ENCODE measurements at regions not wholly inside any gene's neighbourhood (a gene's known extent, or its start where the extent isn't known, plus 50 kb on each side); places are given as distances from the start of the nearest gene placed in this dataset.

- Histone ChIP-seq H3K4me3 (ENCODE audit: low read depth, low read length) (no peak overlapping the region), H3K27me3 (replicated peaks) (no peaks in the 10 kb centered on the region), H3K36me3 (replicated peaks) (no peaks in the 10 kb centered on the region), H3K27ac (no peak overlapping the region)
- in situ Hi-C loops (cut with HindIII; ENCODE audit: low pct_ligation_motif_present, low sequenced_read_pairs), result no loop called here
- no peak for DNase-seq
- no peak for TF ChIP-seq CTCF (IDR thresholded peaks at IDR 0.05; ENCODE audit: low read depth, low read length, missing control alignments)
These were observed 689.5 kb upstream of the EYS start for GRCh38 chr6:66396549-66396948.

DNA sequence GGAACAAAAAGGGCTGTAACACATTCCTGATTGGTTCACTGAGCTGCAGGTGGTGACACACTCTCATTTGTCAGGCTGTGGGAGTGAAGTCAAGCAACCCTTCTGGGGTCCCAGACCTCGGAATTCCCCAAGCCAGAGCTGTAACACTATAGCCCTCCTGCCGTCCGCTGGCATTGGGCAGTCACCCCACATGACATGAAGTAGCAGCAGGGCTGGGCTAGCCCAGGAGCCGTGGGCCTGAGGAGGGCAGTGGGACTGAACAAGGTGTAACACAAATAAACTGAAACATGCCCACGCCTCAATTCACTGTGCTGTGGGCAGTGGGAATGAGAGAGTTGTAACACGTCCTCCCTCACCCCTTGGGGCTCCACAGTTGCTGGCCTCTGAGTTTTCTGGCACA, 689.1 kb upstream of the EYS start:
- Histone ChIP-seq H3K4me3 (ENCODE audit: low read depth, low read length) (no peak overlapping the region), H3K36me3 (replicated peaks) (no peaks in the 10 kb centered on the region), H3K27ac (no peak overlapping the region), H3K27me3 (replicated peaks) (no peaks in the 10 kb centered on the region)
- DNase-seq, result no peak
- no peak for TF ChIP-seq CTCF (IDR thresholded peaks at IDR 0.05; ENCODE audit: low read depth, low read length, missing control alignments)
- in situ Hi-C loops (cut with HindIII; ENCODE audit: low pct_ligation_motif_present, low sequenced_read_pairs), result no loop called here

GRCh38 chr6:66390393-66390792, 683.4 kb upstream of the EYS start:
- Histone ChIP-seq H3K36me3 (replicated peaks) (no peaks in the 10 kb centered on the region), H3K27ac (no peak overlapping the region), H3K27me3 (replicated peaks) (no peaks in the 10 kb centered on the region), H3K4me3 (ENCODE audit: low read depth, low read length) (no peak overlapping the region)
- in situ Hi-C loops (cut with HindIII; ENCODE audit: low pct_ligation_motif_present, low sequenced_read_pairs), result no loop called here
- no peak for TF ChIP-seq CTCF (IDR thresholded peaks at IDR 0.05; ENCODE audit: low read depth, low read length, missing control alignments)
- no peak for DNase-seq

- TF ChIP-seq CTCF (IDR thresholded peaks at IDR 0.05; ENCODE audit: low read depth, low read length, missing control alignments), result no peak
- H3K27ac ChIP-seq, result no peak overlapping the region
- no peak overlapping the region for H3K4me3 ChIP-seq (ENCODE audit: low read depth, low read length)
- in situ Hi-C loops (cut with HindIII; ENCODE audit: low pct_ligation_motif_present, low sequenced_read_pairs), result no loop called here
- H3K36me3 ChIP-seq (replicated peaks), result no peaks in the 10 kb centered on the region
- DNase-seq, result no peak
- H3K27me3 ChIP-seq (replicated peaks), result no peaks in the 10 kb centered on the region
These were observed 669.0 kb upstream of the EYS start for GRCh38 chr6:66376001-66376400.

DNA sequence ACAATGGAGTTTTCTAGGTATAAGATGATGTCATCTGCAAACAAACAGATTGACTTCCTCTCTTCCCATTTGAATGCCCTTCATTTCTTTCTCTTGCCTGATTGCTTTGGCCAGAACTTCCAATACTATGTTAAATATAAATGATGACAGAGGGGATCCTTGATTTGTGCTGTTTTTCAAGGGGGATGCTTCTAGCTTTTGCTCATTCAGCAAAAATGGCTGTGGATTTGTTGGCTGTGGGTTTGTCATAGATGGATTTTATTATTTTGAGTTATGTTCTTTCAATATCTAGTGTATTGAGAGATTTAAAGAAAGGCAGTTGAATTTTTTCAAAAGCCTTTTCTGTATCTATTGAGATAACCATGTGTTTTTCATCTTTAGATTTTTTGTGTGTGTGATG, 662.4 kb upstream of the EYS start:
- DNase-seq, result no peak
- Histone ChIP-seq H3K27me3 (replicated peaks) (no peaks in the 10 kb centered on the region), H3K36me3 (replicated peaks) (no peaks in the 10 kb centered on the region), H3K4me3 (ENCODE audit: low read depth, low read length) (no peak overlapping the region), H3K27ac (no peak overlapping the region)
- TF ChIP-seq CTCF (IDR thresholded peaks at IDR 0.05; ENCODE audit: low read depth, low read length, missing control alignments), result no peak
- in situ Hi-C loops (cut with HindIII; ENCODE audit: low pct_ligation_motif_present, low sequenced_read_pairs), result no loop called here

DNA sequence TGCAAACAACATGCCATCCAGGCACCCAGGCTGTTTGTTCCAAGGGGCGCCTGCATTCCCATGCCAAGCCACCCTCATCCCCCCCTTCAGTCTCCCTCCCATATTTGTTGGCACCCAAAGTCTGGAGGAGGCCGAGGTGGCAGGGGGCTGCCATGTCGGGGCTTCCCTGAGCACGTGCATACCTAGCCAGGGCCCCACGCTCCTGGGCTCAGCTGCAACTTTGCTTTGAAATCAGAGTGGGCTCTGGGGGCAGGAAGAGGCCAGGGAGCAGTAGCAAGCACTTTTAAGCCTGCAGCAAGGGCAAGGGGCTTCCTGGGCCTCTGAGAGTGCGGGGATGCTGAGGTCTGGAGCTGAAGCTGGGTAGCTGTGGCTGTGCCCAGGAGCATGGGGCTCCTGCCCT, 655.9 kb upstream of the EYS start:
- no peak overlapping the region for H3K27ac ChIP-seq
- H3K36me3 ChIP-seq (replicated peaks), result no peaks in the 10 kb centered on the region
- in situ Hi-C loops (cut with HindIII; ENCODE audit: low pct_ligation_motif_present, low sequenced_read_pairs), result no loop called here
- no peak overlapping the region for H3K4me3 ChIP-seq (ENCODE audit: low read depth, low read length)
- H3K27me3 ChIP-seq (replicated peaks), result no peaks in the 10 kb centered on the region
- TF ChIP-seq CTCF (IDR thresholded peaks at IDR 0.05; ENCODE audit: low read depth, low read length, missing control alignments), result no peak
- DNase-seq, result no peak

All from brain microvascular endothelial cell (primary cell).